ENCODE measurements at regions not wholly inside any gene's neighbourhood (a gene's known extent, or its start where the extent isn't known, plus 50 kb on each side); places are given as distances from the start of the nearest gene placed in this dataset.

- Histone ChIP-seq H4K8ac (ENCODE audit: low read length) (no peak overlapping the region), H3K23ac (ENCODE audit: low read length in 2 of 2) (no peak overlapping the region), H3K9me3 (ENCODE audit: control insufficient read depth, low read length) (no peaks in the 10 kb centered on the region), H3K79me1 (replicated peaks; ENCODE audit: low read length, poor library complexity, severe bottlenecking) (no peaks in the 10 kb centered on the region), H2BK5ac (ENCODE audit: low read depth, low read length, poor library complexity, severe bottlenecking) (no peak overlapping the region), H3K9ac (ENCODE audit: low read length) (no peak overlapping the region), H3K27ac (ENCODE audit: low read length, poor library complexity, severe bottlenecking) (no peak overlapping the region), H3K4me2 (ENCODE audit: low read length, poor library complexity, severe bottlenecking) (no peak overlapping the region), H2AK5ac (ENCODE audit: low read length, severe bottlenecking) (no peak overlapping the region), H3K18ac (ENCODE audit: low read depth in 1 of 2, low read length in 2 of 2) (no peak overlapping the region), H3K4ac (ENCODE audit: low read depth in 1 of 2, low read length in 2 of 2) (no peak overlapping the region), H3K36me3 (ENCODE audit: control insufficient read depth in 1 of 2, insufficient read depth in 2 of 2, low read depth in 1 of 2, low read length in 2 of 2) (no peaks in the 10 kb centered on the region), H4K91ac (ENCODE audit: low read length) (no peak overlapping the region), H3K4me1 (ENCODE audit: control insufficient read depth, insufficient read depth, low read depth, low read length) (no peaks in the 10 kb centered on the region), H2BK15ac (ENCODE audit: low read depth, poor library complexity, severe bottlenecking) (no peak overlapping the region), H2BK120ac (ENCODE audit: low read depth, low read length) (no peak overlapping the region), H2AFZ (ENCODE audit: low read depth, low read length) (no peak overlapping the region), H3K27me3 (ENCODE audit: control insufficient read depth in 1 of 2, insufficient read depth in 1 of 2, low read length in 2 of 2) (no peaks in the 10 kb centered on the region), H3K14ac (ENCODE audit: low read length in 2 of 2) (no peak overlapping the region), H2BK12ac (ENCODE audit: low read length in 2 of 2) (no peak overlapping the region), H3K4me3 (ENCODE audit: insufficient read depth in 1 of 2, low read depth in 1 of 2, low read length in 2 of 2) (no peak overlapping the region)
- WGBS: 96% methylated on average over 2 of the region's 2 CpGs
- no peak for DNase-seq
Observed at GRCh38 chr2:144796164-144796563, 276.2 kb upstream of the ZEB2 start.

GRCh38 chr2:144785253-144785652 is 265.3 kb upstream of the ZEB2 start:
- H3K4ac ChIP-seq (ENCODE audit: low read depth in 1 of 2, low read length in 2 of 2): no peak overlapping the region
- no peak overlapping the region for H3K4me2 ChIP-seq (ENCODE audit: low read length, poor library complexity, severe bottlenecking)
- no peak for DNase-seq
- WGBS: 98% methylated on average over 5 of the region's 5 CpGs
- no peak overlapping the region for H2BK12ac ChIP-seq (ENCODE audit: low read length in 2 of 2)
- no peak overlapping the region for H3K27ac ChIP-seq (ENCODE audit: low read length, poor library complexity, severe bottlenecking)
- no peak overlapping the region for H3K23ac ChIP-seq (ENCODE audit: low read length in 2 of 2)
- no peak overlapping the region for H3K18ac ChIP-seq (ENCODE audit: low read depth in 1 of 2, low read length in 2 of 2)
- H3K9ac ChIP-seq (ENCODE audit: low read length): no peak overlapping the region
- no peaks in the 10 kb centered on the region for H3K9me3 ChIP-seq (ENCODE audit: control insufficient read depth, low read length)
- no peaks in the 10 kb centered on the region for H3K4me1 ChIP-seq (ENCODE audit: control insufficient read depth, insufficient read depth, low read depth, low read length)
- H3K36me3 ChIP-seq (ENCODE audit: control insufficient read depth in 1 of 2, insufficient read depth in 2 of 2, low read depth in 1 of 2, low read length in 2 of 2): no peaks in the 10 kb centered on the region
- H3K4me3 ChIP-seq (ENCODE audit: insufficient read depth in 1 of 2, low read depth in 1 of 2, low read length in 2 of 2): no peak overlapping the region
- no peak overlapping the region for H2AK5ac ChIP-seq (ENCODE audit: low read length, severe bottlenecking)
- no peak overlapping the region for H4K8ac ChIP-seq (ENCODE audit: low read length)
- H2BK5ac ChIP-seq (ENCODE audit: low read depth, low read length, poor library complexity, severe bottlenecking): no peak overlapping the region
- H2BK15ac ChIP-seq (ENCODE audit: low read depth, poor library complexity, severe bottlenecking): no peak overlapping the region
- no peaks in the 10 kb centered on the region for H3K27me3 ChIP-seq (ENCODE audit: control insufficient read depth in 1 of 2, insufficient read depth in 1 of 2, low read length in 2 of 2)
- H3K14ac ChIP-seq (ENCODE audit: low read length in 2 of 2): no peak overlapping the region
- H3K79me1 ChIP-seq (replicated peaks; ENCODE audit: low read length, poor library complexity, severe bottlenecking): no peaks in the 10 kb centered on the region
- no peak overlapping the region for H4K91ac ChIP-seq (ENCODE audit: low read length)
- no peak overlapping the region for H2BK120ac ChIP-seq (ENCODE audit: low read depth, low read length)
- no peak overlapping the region for H2AFZ ChIP-seq (ENCODE audit: low read depth, low read length)

GRCh38 chr2:144780983-144781382 is 261.1 kb upstream of the ZEB2 start:
- H3K27ac ChIP-seq (ENCODE audit: low read length, poor library complexity, severe bottlenecking): no peak overlapping the region
- H3K14ac ChIP-seq (ENCODE audit: low read length in 2 of 2): no peak overlapping the region
- no peaks in the 10 kb centered on the region for H3K4me1 ChIP-seq (ENCODE audit: control insufficient read depth, insufficient read depth, low read depth, low read length)
- no peak overlapping the region for H3K9ac ChIP-seq (ENCODE audit: low read length)
- H2AK5ac ChIP-seq (ENCODE audit: low read length, severe bottlenecking): no peak overlapping the region
- no peak overlapping the region for H4K91ac ChIP-seq (ENCODE audit: low read length)
- H3K18ac ChIP-seq (ENCODE audit: low read depth in 1 of 2, low read length in 2 of 2): no peak overlapping the region
- no peak overlapping the region for H3K23ac ChIP-seq (ENCODE audit: low read length in 2 of 2)
- no peak overlapping the region for H2BK12ac ChIP-seq (ENCODE audit: low read length in 2 of 2)
- WGBS: 91% methylated on average over 2 of the region's 3 CpGs
- no peaks in the 10 kb centered on the region for H3K27me3 ChIP-seq (ENCODE audit: control insufficient read depth in 1 of 2, insufficient read depth in 1 of 2, low read length in 2 of 2)
- no peaks in the 10 kb centered on the region for H3K9me3 ChIP-seq (ENCODE audit: control insufficient read depth, low read length)
- no peak overlapping the region for H2BK15ac ChIP-seq (ENCODE audit: low read depth, poor library complexity, severe bottlenecking)
- H3K4ac ChIP-seq (ENCODE audit: low read depth in 1 of 2, low read length in 2 of 2): no peak overlapping the region
- H2BK120ac ChIP-seq (ENCODE audit: low read depth, low read length): no peak overlapping the region
- no peak overlapping the region for H2BK5ac ChIP-seq (ENCODE audit: low read depth, low read length, poor library complexity, severe bottlenecking)
- H3K79me1 ChIP-seq (replicated peaks; ENCODE audit: low read length, poor library complexity, severe bottlenecking): no peaks in the 10 kb centered on the region
- H3K4me2 ChIP-seq (ENCODE audit: low read length, poor library complexity, severe bottlenecking): no peak overlapping the region
- no peak overlapping the region for H4K8ac ChIP-seq (ENCODE audit: low read length)
- no peak overlapping the region for H2AFZ ChIP-seq (ENCODE audit: low read depth, low read length)
- no peak overlapping the region for H3K4me3 ChIP-seq (ENCODE audit: insufficient read depth in 1 of 2, low read depth in 1 of 2, low read length in 2 of 2)
- no peaks in the 10 kb centered on the region for H3K36me3 ChIP-seq (ENCODE audit: control insufficient read depth in 1 of 2, insufficient read depth in 2 of 2, low read depth in 1 of 2, low read length in 2 of 2)
- DNase-seq: peak; percentile 16

GRCh38 chr2:144776766-144777165 is 256.8 kb upstream of the ZEB2 start:
- H3K27ac ChIP-seq (ENCODE audit: low read length, poor library complexity, severe bottlenecking): no peak overlapping the region
- no peak overlapping the region for H3K4me2 ChIP-seq (ENCODE audit: low read length, poor library complexity, severe bottlenecking)
- no peak overlapping the region for H3K18ac ChIP-seq (ENCODE audit: low read depth in 1 of 2, low read length in 2 of 2)
- DNase-seq: no peak
- no peak overlapping the region for H4K91ac ChIP-seq (ENCODE audit: low read length)
- no peak overlapping the region for H2BK5ac ChIP-seq (ENCODE audit: low read depth, low read length, poor library complexity, severe bottlenecking)
- H3K23ac ChIP-seq (ENCODE audit: low read length in 2 of 2): no peak overlapping the region
- no peak overlapping the region for H2AK5ac ChIP-seq (ENCODE audit: low read length, severe bottlenecking)
- no peak overlapping the region for H3K4me3 ChIP-seq (ENCODE audit: insufficient read depth in 1 of 2, low read depth in 1 of 2, low read length in 2 of 2)
- no peaks in the 10 kb centered on the region for H3K27me3 ChIP-seq (ENCODE audit: control insufficient read depth in 1 of 2, insufficient read depth in 1 of 2, low read length in 2 of 2)
- no peak overlapping the region for H2AFZ ChIP-seq (ENCODE audit: low read depth, low read length)
- H3K4ac ChIP-seq (ENCODE audit: low read depth in 1 of 2, low read length in 2 of 2): no peak overlapping the region
- no peaks in the 10 kb centered on the region for H3K9me3 ChIP-seq (ENCODE audit: control insufficient read depth, low read length)
- no peak overlapping the region for H4K8ac ChIP-seq (ENCODE audit: low read length)
- H3K36me3 ChIP-seq (ENCODE audit: control insufficient read depth in 1 of 2, insufficient read depth in 2 of 2, low read depth in 1 of 2, low read length in 2 of 2): no peaks in the 10 kb centered on the region
- no peak overlapping the region for H3K9ac ChIP-seq (ENCODE audit: low read length)
- H2BK12ac ChIP-seq (ENCODE audit: low read length in 2 of 2): no peak overlapping the region
- H2BK15ac ChIP-seq (ENCODE audit: low read depth, poor library complexity, severe bottlenecking): no peak overlapping the region
- H3K14ac ChIP-seq (ENCODE audit: low read length in 2 of 2): no peak overlapping the region
- H2BK120ac ChIP-seq (ENCODE audit: low read depth, low read length): no peak overlapping the region
- H3K4me1 ChIP-seq (ENCODE audit: control insufficient read depth, insufficient read depth, low read depth, low read length): no peaks in the 10 kb centered on the region
- H3K79me1 ChIP-seq (replicated peaks; ENCODE audit: low read length, poor library complexity, severe bottlenecking): no peaks in the 10 kb centered on the region
